ENCODE measurements at regions not wholly inside any gene's neighbourhood (a gene's known extent, or its start where the extent isn't known, plus 50 kb on each side); places are given as distances from the start of the nearest gene placed in this dataset.

DNA sequence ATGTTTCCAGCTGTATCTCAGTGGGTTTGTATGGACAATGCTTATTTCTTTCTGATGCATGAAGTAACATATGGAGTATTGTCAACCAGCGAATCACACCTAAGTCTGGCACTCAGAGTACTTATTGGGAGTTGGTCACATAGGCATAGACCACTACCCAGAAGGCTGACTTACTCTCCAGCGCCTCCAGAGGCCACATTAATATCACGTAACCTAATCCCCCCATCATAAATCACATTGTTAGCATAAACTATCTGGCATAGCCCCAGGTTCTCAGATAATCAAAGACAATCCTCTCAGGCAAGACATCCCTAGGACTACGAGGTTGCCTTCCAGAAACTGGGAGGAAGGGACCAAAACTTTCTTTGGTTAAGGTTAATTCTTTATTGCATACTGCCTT lies 560.5 kb upstream of the PABPC4L start:
- POLR2A ChIA-PET (ENCODE audit: unreplicated experiment): no interaction called here
- no peaks in the 10 kb centered on the region for H3K36me3 ChIP-seq (ENCODE audit: low read depth, low read length)
- CTCF ChIA-PET: no interaction called here
- no peaks in the 10 kb centered on the region for H3K9me2 ChIP-seq (replicated peaks; ENCODE audit: low read length)
- no peaks in the 10 kb centered on the region for H3K4me1 ChIP-seq (ENCODE audit: insufficient read depth, low read length)
- BruUV-seq (replicated peaks): no TSS peak
- H4K20me1 ChIP-seq (ENCODE audit: low read length): no peaks in the 10 kb centered on the region
- no peak overlapping the region for H3K4me3 ChIP-seq (ENCODE audit: low read length)
- H2AFZ ChIP-seq (ENCODE audit: low read length): no peak overlapping the region
- H3K27me3 ChIP-seq (ENCODE audit: low read length): no peaks in the 10 kb centered on the region
- H3F3A ChIP-seq (ENCODE audit: low read length, unreplicated experiment): no peaks in the 10 kb centered on the region
- no peak overlapping the region for H3K4me2 ChIP-seq (ENCODE audit: low read length)
- intact Hi-C loops (cut with micrococcal nuclease): no loop called here
- DNase-seq (no peak), ATAC-seq (no peak)
- TF ChIP-seq, protein P1, sequence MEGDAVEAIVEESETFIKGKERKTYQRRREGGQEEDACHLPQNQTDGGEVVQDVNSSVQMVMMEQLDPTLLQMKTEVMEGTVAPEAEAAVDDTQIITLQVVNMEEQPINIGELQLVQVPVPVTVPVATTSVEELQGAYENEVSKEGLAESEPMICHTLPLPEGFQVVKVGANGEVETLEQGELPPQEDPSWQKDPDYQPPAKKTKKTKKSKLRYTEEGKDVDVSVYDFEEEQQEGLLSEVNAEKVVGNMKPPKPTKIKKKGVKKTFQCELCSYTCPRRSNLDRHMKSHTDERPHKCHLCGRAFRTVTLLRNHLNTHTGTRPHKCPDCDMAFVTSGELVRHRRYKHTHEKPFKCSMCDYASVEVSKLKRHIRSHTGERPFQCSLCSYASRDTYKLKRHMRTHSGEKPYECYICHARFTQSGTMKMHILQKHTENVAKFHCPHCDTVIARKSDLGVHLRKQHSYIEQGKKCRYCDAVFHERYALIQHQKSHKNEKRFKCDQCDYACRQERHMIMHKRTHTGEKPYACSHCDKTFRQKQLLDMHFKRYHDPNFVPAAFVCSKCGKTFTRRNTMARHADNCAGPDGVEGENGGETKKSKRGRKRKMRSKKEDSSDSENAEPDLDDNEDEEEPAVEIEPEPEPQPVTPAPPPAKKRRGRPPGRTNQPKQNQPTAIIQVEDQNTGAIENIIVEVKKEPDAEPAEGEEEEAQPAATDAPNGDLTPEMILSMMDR (conservative IDR thresholded peaks at IDR 0.05; ENCODE audit: low read depth, low read length): no peak; the same call in 1 of the 2 replicates
- TF ChIP-seq EZH2phosphoT487 (IDR thresholded peaks at IDR 0.05; ENCODE audit: borderline replicate concordance, low read length) (no peak), EZH2 (IDR thresholded peaks at IDR 0.05; ENCODE audit: low read length, unreplicated experiment) (no peak)
- no peaks in the 10 kb centered on the region for H3K9me3 ChIP-seq (ENCODE audit: low read length)
- H3K27ac ChIP-seq (ENCODE audit: low read length): no peak overlapping the region
- H3K79me2 ChIP-seq (ENCODE audit: low read length): no peaks in the 10 kb centered on the region
- no peak overlapping the region for H3K9ac ChIP-seq (ENCODE audit: low read length)

DNA sequence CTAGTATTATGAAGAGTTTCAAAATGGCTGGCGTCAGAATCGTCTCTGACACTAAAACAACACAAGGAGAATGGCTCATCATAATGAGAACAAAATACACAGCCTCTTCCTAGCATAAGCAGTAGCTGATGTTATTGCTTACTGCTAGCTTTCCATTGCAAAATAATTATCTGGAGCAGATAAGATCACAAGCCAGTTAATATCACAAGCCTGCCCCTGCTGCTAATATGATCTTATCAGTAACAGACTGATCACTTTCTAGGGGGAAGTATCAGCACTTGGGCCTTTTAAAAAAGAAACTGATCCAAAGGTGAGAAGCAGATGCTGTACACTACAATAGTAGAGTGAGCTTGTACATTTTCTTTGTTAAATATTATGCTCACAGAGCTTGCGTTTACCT lies 554.8 kb upstream of the PABPC4L start:
- BruUV-seq (replicated peaks): no TSS peak
- Histone ChIP-seq H3K4me2 (ENCODE audit: low read length) (no peak overlapping the region), H3F3A (ENCODE audit: low read length, unreplicated experiment) (no peaks in the 10 kb centered on the region), H2AFZ (ENCODE audit: low read length) (peak overlapping the region; percentile 37), H3K27me3 (ENCODE audit: low read length) (no peaks in the 10 kb centered on the region), H3K4me1 (ENCODE audit: insufficient read depth, low read length) (no peaks in the 10 kb centered on the region), H3K27ac (ENCODE audit: low read length) (no peak overlapping the region), H3K9ac (ENCODE audit: low read length) (no peak overlapping the region), H3K9me3 (ENCODE audit: low read length) (no peaks in the 10 kb centered on the region), H3K9me2 (replicated peaks; ENCODE audit: low read length) (no peaks in the 10 kb centered on the region), H3K36me3 (ENCODE audit: low read depth, low read length) (no peaks in the 10 kb centered on the region), H3K4me3 (ENCODE audit: low read length) (no peak overlapping the region), H3K79me2 (ENCODE audit: low read length) (no peaks in the 10 kb centered on the region), H4K20me1 (ENCODE audit: low read length) (no peaks in the 10 kb centered on the region)
- DNase-seq (no peak), ATAC-seq (no peak)
- CTCF ChIA-PET: no interaction called here
- POLR2A ChIA-PET (ENCODE audit: unreplicated experiment): no interaction called here
- intact Hi-C loops (cut with micrococcal nuclease): no loop called here
- TF ChIP-seq, protein P1 (conservative IDR thresholded peaks at IDR 0.05; ENCODE audit: low read depth, low read length): no peak
- no peak for TF ChIP-seq EZH2 (IDR thresholded peaks at IDR 0.05; ENCODE audit: low read length, unreplicated experiment)
- TF ChIP-seq EZH2phosphoT487 (IDR thresholded peaks at IDR 0.05; ENCODE audit: borderline replicate concordance, low read length): no peak

DNA sequence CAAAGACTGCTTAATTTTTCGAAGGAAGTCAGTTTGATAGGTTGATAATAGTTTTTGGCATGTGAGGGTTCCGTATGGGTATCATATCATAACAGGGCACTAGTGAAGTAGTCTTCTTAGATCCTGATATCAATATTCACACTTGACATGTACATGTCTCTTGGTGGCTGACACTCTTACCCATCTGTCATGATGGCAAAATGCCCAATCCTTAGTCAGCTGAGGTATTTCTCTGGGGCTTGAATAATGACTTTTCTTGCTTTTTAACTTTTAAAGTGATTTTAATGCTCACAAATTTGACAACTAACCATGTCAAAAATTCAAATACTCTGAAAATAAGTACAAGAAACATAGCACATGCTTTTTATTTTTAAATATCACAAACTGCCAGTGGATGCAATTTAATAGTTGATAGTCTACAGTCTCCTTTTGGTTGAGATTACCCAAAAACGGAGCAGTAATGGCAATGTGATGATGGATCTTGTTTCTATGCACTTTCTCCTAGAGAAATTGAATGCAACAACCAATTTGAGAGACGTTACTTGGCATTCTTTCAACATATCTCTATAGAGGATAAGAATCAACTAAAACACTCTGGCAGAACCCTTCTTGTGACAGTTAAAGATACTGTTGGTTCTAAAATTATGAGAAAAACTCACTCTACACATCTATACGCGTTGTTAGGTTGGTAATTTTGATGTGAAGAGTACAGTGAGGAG lies 552.9 kb upstream of the PABPC4L start:
- H3K27me3 ChIP-seq (ENCODE audit: low read length): no peaks in the 10 kb centered on the region
- H3K36me3 ChIP-seq (ENCODE audit: low read depth, low read length): no peaks in the 10 kb centered on the region
- H3K9ac ChIP-seq (ENCODE audit: low read length): no peak overlapping the region
- ChIA-PET POLR2A (ENCODE audit: unreplicated experiment) (no interaction called here), CTCF (no interaction called here)
- no peaks in the 10 kb centered on the region for H3K79me2 ChIP-seq (ENCODE audit: low read length)
- no peak overlapping the region for H3K27ac ChIP-seq (ENCODE audit: low read length)
- no peaks in the 10 kb centered on the region for H3K4me1 ChIP-seq (ENCODE audit: insufficient read depth, low read length)
- H3K9me2 ChIP-seq (replicated peaks; ENCODE audit: low read length): no peaks in the 10 kb centered on the region
- no peak for TF ChIP-seq EZH2 (IDR thresholded peaks at IDR 0.05; ENCODE audit: low read length, unreplicated experiment)
- TF ChIP-seq, protein P1 (conservative IDR thresholded peaks at IDR 0.05; ENCODE audit: low read depth, low read length): no peak
- TF ChIP-seq EZH2phosphoT487 (IDR thresholded peaks at IDR 0.05; ENCODE audit: borderline replicate concordance, low read length): no peak
- H3K9me3 ChIP-seq (ENCODE audit: low read length): no peaks in the 10 kb centered on the region
- DNase-seq (no peak), ATAC-seq (no peak)
- no peak overlapping the region for H3K4me3 ChIP-seq (ENCODE audit: low read length)
- no peaks in the 10 kb centered on the region for H3F3A ChIP-seq (ENCODE audit: low read length, unreplicated experiment)
- no peaks in the 10 kb centered on the region for H4K20me1 ChIP-seq (ENCODE audit: low read length)
- no TSS peak for BruUV-seq (replicated peaks)
- H2AFZ ChIP-seq (ENCODE audit: low read length): no peak overlapping the region
- H3K4me2 ChIP-seq (ENCODE audit: low read length): no peak overlapping the region
- intact Hi-C loops (cut with micrococcal nuclease): no loop called here

All from PC-3 (cell line).